H9 (cell line): ENCODE measurements at regions not wholly inside any gene's neighbourhood (a gene's known extent, or its start where the extent isn't known, plus 50 kb on each side); places are given as distances from the start of the nearest gene placed in this dataset.

Experiments used
- DNase-seq: peaks from one replicate; pipeline ENCODE4 v3.0.0-alpha.2; 2017
- H2AFZ ChIP-seq: one replicate; pipeline ENCODE4 v1.6.1; 2013; ENCODE audit warnings: mild to moderate bottlenecking, low read length, control low read depth, moderate library complexity
- H2AK5ac ChIP-seq: 2 replicates; pipeline ENCODE4 v1.6.1; 2013; ENCODE audit warnings: low read length, control low read depth, mixed read lengths; ENCODE audit not compliant: insufficient read length
- H2BK120ac ChIP-seq: one replicate; pipeline ENCODE4 v1.6.1; 2013; ENCODE audit warnings: low read depth, mild to moderate bottlenecking, low read length, control low read depth, inconsistent platforms; ENCODE audit not compliant: poor library complexity, severe bottlenecking
- H2BK12ac ChIP-seq: 2 replicates; pipeline ENCODE4 v1.6.1; 2013; ENCODE audit warnings: low read length, control low read depth, mixed read lengths, low read depth; ENCODE audit not compliant: insufficient read length
- H2BK15ac ChIP-seq: 2 replicates; pipeline ENCODE4 v1.6.1; 2013; ENCODE audit warnings: low read depth, low read length, control low read depth
- H2BK20ac ChIP-seq: one replicate; pipeline ENCODE4 v1.6.1; 2013; ENCODE audit warnings: low read depth, mild to moderate bottlenecking, low read length, control low read depth, inconsistent platforms; ENCODE audit not compliant: poor library complexity, severe bottlenecking
- H2BK5ac ChIP-seq: 2 replicates; pipeline ENCODE4 v1.6.1; 2013; ENCODE audit warnings: low read length, control low read depth, mixed read lengths; ENCODE audit not compliant: insufficient read length
- H3K14ac ChIP-seq: 2 replicates; pipeline ENCODE4 v1.6.1; 2013; ENCODE audit warnings: low read length, control low read depth; ENCODE audit not compliant: insufficient read depth
- H3K18ac ChIP-seq: 2 replicates; pipeline ENCODE4 v1.6.1; 2013; ENCODE audit warnings: low read depth, mild to moderate bottlenecking, mixed read lengths, low read length, control low read depth; ENCODE audit not compliant: insufficient read length
- H3K23ac ChIP-seq: 2 replicates; pipeline ENCODE4 v1.6.1; 2013; ENCODE audit warnings: low read length, control low read depth, mixed read lengths, low read depth; ENCODE audit not compliant: insufficient read length
- H3K23me2 ChIP-seq: 2 replicates; pipeline ENCODE4 v1.6.1; 2013; ENCODE audit warnings: low read depth, mild to moderate bottlenecking, mixed read lengths, low read length, control low read depth; ENCODE audit not compliant: insufficient read length, poor library complexity, severe bottlenecking
- H3K27ac ChIP-seq: 2 replicates; pipeline ENCODE4 v1.5.1; 2013; ENCODE audit warnings: low read length, control low read depth, mixed read lengths, low read depth; ENCODE audit not compliant: insufficient read length
- H3K27me3 ChIP-seq: 2 replicates; pipeline ENCODE4 v1.6.1; 2013; ENCODE audit warnings: low read length, control low read depth, inconsistent platforms; ENCODE audit not compliant: insufficient read depth
- H3K4ac ChIP-seq: 2 replicates; pipeline ENCODE4 v1.6.1; 2013; ENCODE audit warnings: low read depth, mild to moderate bottlenecking, control low read depth, inconsistent platforms, low read length, moderate library complexity
- H3K4me1 ChIP-seq: 2 replicates; pipeline ENCODE4 v1.6.1; 2013; ENCODE audit warnings: low read length, control low read depth, inconsistent platforms; ENCODE audit not compliant: insufficient read depth
- H3K4me2 ChIP-seq: 2 replicates; pipeline ENCODE4 v1.6.1; 2013; ENCODE audit warnings: low read length, control low read depth, mixed read lengths; ENCODE audit not compliant: insufficient read length, insufficient read depth
- H3K56ac ChIP-seq: 2 replicates; pipeline ENCODE4 v1.6.1; 2013; ENCODE audit warnings: low read depth, mild to moderate bottlenecking, mixed read lengths, low read length, control low read depth; ENCODE audit not compliant: insufficient read length
- H3K79me1 ChIP-seq: 2 replicates; pipeline ENCODE4 v1.6.1; 2013; ENCODE audit warnings: low read depth, mild to moderate bottlenecking, moderate library complexity, low read length, control low read depth, inconsistent platforms; ENCODE audit not compliant: insufficient read depth, poor library complexity, severe bottlenecking
- H3K79me2 ChIP-seq: 2 replicates; pipeline ENCODE4 v1.6.1; 2013; ENCODE audit warnings: low read length, control low read depth, inconsistent platforms; ENCODE audit not compliant: insufficient read depth
- H3K9ac ChIP-seq: 2 replicates; pipeline ENCODE4 v1.6.1; 2013; ENCODE audit warnings: low read length, control low read depth, mixed read lengths; ENCODE audit not compliant: insufficient read length; ENCODE audit errors: extremely low read depth
- H3K9me3 ChIP-seq: one replicate; pipeline ENCODE4 v1.6.1; 2013; ENCODE audit warnings: low read depth, low read length, inconsistent platforms; ENCODE audit not compliant: control insufficient read depth
- H3T11ph ChIP-seq: one replicate; pipeline ENCODE4 v1.6.1; 2013; ENCODE audit warnings: mild to moderate bottlenecking, low read length, control low read depth, inconsistent platforms
- H4K20me1 ChIP-seq: one replicate; pipeline ENCODE4 v1.6.1; 2013; ENCODE audit not compliant: control insufficient read depth, insufficient read length, insufficient read depth
- H4K5ac ChIP-seq: 2 replicates; pipeline ENCODE4 v1.6.1; 2013; ENCODE audit warnings: low read depth, mild to moderate bottlenecking, mixed read lengths, low read length, control low read depth; ENCODE audit not compliant: insufficient read length
- H4K8ac ChIP-seq: replicated peaks from 2 replicates; pipeline ENCODE4 v1.6.1; 2013; ENCODE audit warnings: low read length, control low read depth, mixed read lengths, low read depth; ENCODE audit not compliant: insufficient read length
- H4K91ac ChIP-seq: 2 replicates; pipeline ENCODE4 v1.6.1; 2013; ENCODE audit warnings: low read depth, mild to moderate bottlenecking, moderate library complexity, mixed read lengths, low read length, control low read depth; ENCODE audit not compliant: insufficient read length
- H3K27ac Mint-ChIP-seq, 3 experiments: 2 replicates in 2 of 3; 3 replicates in 1 of 3; pipeline ENCODE4 v1.8.0; 2020 to 2021; ENCODE audit warnings: mixed read lengths in 3 of 3, mild to moderate bottlenecking in 1 of 3, moderate library complexity in 1 of 3
- H3K27me3 Mint-ChIP-seq: 2 replicates; pipeline ENCODE4 v1.8.0; 2021; ENCODE audit warnings: low read depth, mild to moderate bottlenecking, moderate library complexity, mixed read lengths
- H3K36me3 Mint-ChIP-seq, 3 experiments: 2 replicates in 2 of 3; 3 replicates in 1 of 3; pipeline ENCODE4 v1.8.0; 2020 to 2021; ENCODE audit warnings: low read depth in 3 of 3, mixed read lengths in 3 of 3; ENCODE audit not compliant: insufficient read depth in 1 of 3
- H3K4me1 Mint-ChIP-seq, 2 experiments: 2 replicates each; pipeline ENCODE4 v1.8.0; 2020; ENCODE audit warnings: mixed read lengths in 2 of 2
- H3K4me3 Mint-ChIP-seq, 2 experiments: 2 replicates in 1 of 2; 3 replicates in 1 of 2; pipeline ENCODE4 v1.8.0; 2020 to 2021; ENCODE audit warnings: mild to moderate bottlenecking in 2 of 2, mixed read lengths in 2 of 2, moderate library complexity in 1 of 2
- H3K9me3 Mint-ChIP-seq, 2 experiments: 2 replicates in 1 of 2; 3 replicates in 1 of 2; pipeline ENCODE4 v1.8.0; 2020; ENCODE audit warnings: mild to moderate bottlenecking in 2 of 2, mixed read lengths in 2 of 2, moderate library complexity in 1 of 2
- CTCF ChIP-seq: fragments of 200-600 bp; sonication (generic); conservative IDR thresholded peaks from 3 replicates; pipeline ENCODE4 v1.8.0; 2021; ENCODE audit warnings: antibody characterized with exemption, mild to moderate bottlenecking

- DNase-seq = no peak
- Histone ChIP-seq H3K23me2 (no peaks in the 10 kb centered on the region), H2BK120ac (no peak overlapping the region), H3K9ac (no peak overlapping the region), H3K27me3 (no peaks in the 10 kb centered on the region), H3K14ac (no peak overlapping the region), H3K27ac (no peak overlapping the region), H3K4ac (no peak overlapping the region), H3K4me2 (no peak overlapping the region), H2BK12ac (no peak overlapping the region), H3K56ac (no peak overlapping the region), H3K79me1 (no peaks in the 10 kb centered on the region), H4K8ac (no peak overlapping the region), H3K23ac (no peak overlapping the region), H3K4me1 (no peaks in the 10 kb centered on the region), H3K79me2 (no peaks in the 10 kb centered on the region), H3K18ac (no peak overlapping the region), H2BK5ac (no peak overlapping the region), H3K9me3 (no peaks in the 10 kb centered on the region), H4K5ac (no peak overlapping the region), H4K20me1 (no peaks in the 10 kb centered on the region), H2BK15ac (no peak overlapping the region), H2AFZ (no peak overlapping the region), H2BK20ac (no peak overlapping the region), H2AK5ac (no peak overlapping the region), H3T11ph (no peak overlapping the region), H4K91ac (no peak overlapping the region)
- H3K36me3 Mint-ChIP-seq = no peaks in the 10 kb centered on the region; a peak in 1 of 7 replicates
- H3K9me3 Mint-ChIP-seq = peaks cover 0 to 2% of the 10 kb centered on the region in 2 experiments; a peak in 2 of 5 replicates
- no peak for TF ChIP-seq CTCF
- no peak overlapping the region for H3K27ac Mint-ChIP-seq
- peaks cover 18% of the 10 kb centered on the region for H3K27me3 Mint-ChIP-seq
- no peak overlapping the region for H3K4me3 Mint-ChIP-seq
- peaks cover 6% of the 10 kb centered on the region in 2 experiments for H3K4me1 Mint-ChIP-seq
Observed at GRCh38 chr1:13926556-13926955, 226.6 kb downstream of the PRDM2 start.
